HCT116 (cell line): ENCODE measurements at regions not wholly inside any gene's neighbourhood (a gene's known extent, or its start where the extent isn't known, plus 50 kb on each side); places are given as distances from the start of the nearest gene placed in this dataset.

Experiments
- ATAC-seq: fragments of 200-7000 bp; cut with Tn5 transposase; 2 replicates; pipeline ENCODE4 v1.9.1; 2020; ENCODE audit warnings: mild to moderate bottlenecking, moderate library complexity
- BruUV-seq: library from RNA; stranded (reverse); fragments of 400-500 nt; replicated peaks from 2 replicates; lab custom pipeline; 2021; lab: Mats Ljungman, UMichigan
- CTCF ChIA-PET: fragments of 300-600 bp; sonication (Branson Sonifier 250); formaldehyde crosslinking; loops from one replicate; lab custom pipeline; 2021; ENCODE audit warnings: antibody characterized with exemption; lab: Charles Lee
- POLR2A ChIA-PET: fragments of 300-600, 350-600 bp; sonication (Branson Sonifier 250); formaldehyde crosslinking; loops from one replicate; lab custom pipeline; 2021; ENCODE audit warnings: antibody characterized with exemption; lab: Charles Lee
- RAD21 ChIA-PET, 2 experiments: fragments of 300-600 bp; sonication (Branson Sonifier 250); formaldehyde crosslinking; loops; one replicate each; lab custom pipeline; 2023; ENCODE audit warnings: low total read pairs in 2 of 2; ENCODE audit not compliant: uncharacterized antibody in 2 of 2, unreplicated experiment in 2 of 2, low non-redundant PET in 1 of 2; lab: Charles Lee
- DNase-seq: peaks from one replicate; pipeline ENCODE4 v3.0.0-alpha.2; 2010; ENCODE audit warnings: low read depth, low spot score
- H2AFZ ChIP-seq: fragments of 200-600 bp; shearing (Covaris generic), sonication (generic); 2 replicates; pipeline ENCODE4 v1.6.1; 2017; ENCODE audit warnings: low read depth, mixed run types, mixed read lengths, antibody characterized with exemption, low read length; ENCODE audit not compliant: poor library complexity, severe bottlenecking
- H3K27ac ChIP-seq: 2 replicates; pipeline ENCODE4 v1.5.1; 2012; ENCODE audit warnings: low read depth, low read length
- H3K27me3 ChIP-seq: fragments of 200-600 bp; sonication (generic); 2 replicates; pipeline ENCODE4 v1.6.1; 2016; ENCODE audit warnings: mixed run types, low read length, mixed read lengths; ENCODE audit not compliant: insufficient read depth
- H3K36me3 ChIP-seq, 2 experiments: fragments of 200-500 bp in 1 of 2; fragments of 200-600 bp in 1 of 2; sonication (Bioruptor generic) in 1 of 2; sonication (generic) in 1 of 2; 2 replicates each; pipeline versions ENCODE4 v1.5.1 to v1.6.1; 2014 to 2016; ENCODE audit warnings: low read length in 2 of 2, inconsistent platforms in 1 of 2, mixed read lengths in 1 of 2, mixed run types in 1 of 2; ENCODE audit not compliant: insufficient read depth in 2 of 2, control insufficient read depth in 1 of 2
- H3K4me1 ChIP-seq, 2 experiments: fragments of 200-600 bp in 1 of 2; sonication (generic) in 1 of 2; 2 replicates each; pipeline versions ENCODE4 v1.5.1 to v1.6.1; 2012 to 2017; ENCODE audit warnings: low read length in 2 of 2, inconsistent platforms in 1 of 2, mild to moderate bottlenecking in 1 of 2, mixed read lengths in 1 of 2, mixed run types in 1 of 2, moderate library complexity in 1 of 2; ENCODE audit not compliant: insufficient read depth in 2 of 2, control insufficient read depth in 1 of 2
- H3K4me2 ChIP-seq: fragments of 200-600 bp; sonication (generic); 2 replicates; pipeline ENCODE4 v1.6.1; 2017; ENCODE audit warnings: mixed run types, low read length, mixed read lengths
- H3K4me3 ChIP-seq, 2 experiments: fragments of 200-600 bp in 1 of 2; sonication (generic) in 1 of 2; replicated peaks in 1 of 2; 2 replicates each; pipeline ENCODE4 v1.5.1; 2011 to 2016; ENCODE audit warnings: low read length in 2 of 2, control low read depth in 1 of 2, low read depth in 1 of 2, mild to moderate bottlenecking in 1 of 2, mixed read lengths in 1 of 2, mixed run types in 1 of 2
- H3K79me2 ChIP-seq: fragments of 200-600 bp; sonication (generic); 2 replicates; pipeline ENCODE4 v1.6.1; 2017; ENCODE audit warnings: mild to moderate bottlenecking, mixed run types, low read length, moderate library complexity, mixed read lengths; ENCODE audit not compliant: insufficient read depth
- H3K9ac ChIP-seq: fragments of 200-600 bp; sonication (generic); 2 replicates; pipeline ENCODE4 v1.6.1; 2016; ENCODE audit warnings: low read length, mixed read lengths
- H3K9me2 ChIP-seq: fragments of 200-600 bp; sonication (generic), shearing (Covaris generic); 2 replicates; pipeline ENCODE4 v1.6.1; 2017; ENCODE audit warnings: mixed run types, mild to moderate bottlenecking, moderate library complexity; ENCODE audit not compliant: insufficient read depth
- H3K9me3 ChIP-seq, 2 experiments: fragments of 200-500 bp in 1 of 2; fragments of 200-600 bp in 1 of 2; sonication (Bioruptor generic) in 1 of 2; sonication (generic) in 1 of 2; 2 replicates each; pipeline ENCODE4 v1.6.1; 2014 to 2017; ENCODE audit warnings: low read length in 2 of 2, mixed read lengths in 2 of 2, inconsistent platforms in 1 of 2, low read depth in 1 of 2, mild to moderate bottlenecking in 1 of 2, mixed run types in 1 of 2, moderate library complexity in 1 of 2; ENCODE audit not compliant: control insufficient read depth in 1 of 2, insufficient read depth in 1 of 2
- H4K20me1 ChIP-seq: fragments of 200-600 bp; sonication (generic), shearing (Covaris generic); 2 replicates; pipeline ENCODE4 v1.6.1; 2017; ENCODE audit warnings: mixed run types, mild to moderate bottlenecking, moderate library complexity; ENCODE audit not compliant: insufficient read depth
- CBX3 ChIP-seq: IDR thresholded peaks from 2 replicates; pipeline ENCODE4 v1.6.1; 2012; ENCODE audit warnings: low read depth
- CEBPB ChIP-seq: IDR thresholded peaks from 2 replicates; pipeline ENCODE4 v1.6.1; 2012; ENCODE audit warnings: low read depth
- ELF1 ChIP-seq: IDR thresholded peaks from 2 replicates; pipeline ENCODE4 v1.6.1; 2012; ENCODE audit warnings: low read depth, borderline replicate concordance
- FOSL1 ChIP-seq: IDR thresholded peaks from 2 replicates; pipeline ENCODE4 v1.6.1; 2012; ENCODE audit warnings: low read depth
- JUND ChIP-seq: IDR thresholded peaks from 2 replicates; pipeline ENCODE4 v1.6.1; 2012
- RAD21 ChIP-seq: IDR thresholded peaks from 2 replicates; pipeline ENCODE4 v1.6.1; 2012; ENCODE audit warnings: low read depth, mild to moderate bottlenecking
- SIN3A ChIP-seq: IDR thresholded peaks from 2 replicates; pipeline ENCODE4 v1.6.1; 2012; ENCODE audit warnings: low read depth
- SRF ChIP-seq: IDR thresholded peaks from 2 replicates; pipeline ENCODE4 v1.6.1; 2012; ENCODE audit warnings: low read depth
- TCF7L2 ChIP-seq: IDR thresholded peaks from 2 replicates; pipeline ENCODE4 v1.7.0; 2011; ENCODE audit warnings: borderline replicate concordance, inconsistent platforms; ENCODE audit not compliant: insufficient read depth, insufficient read length; ENCODE audit errors: extremely low read depth
- YY1 ChIP-seq: IDR thresholded peaks from 2 replicates; pipeline ENCODE4 v1.6.1; 2011; ENCODE audit warnings: low read length, low read depth, moderate library complexity, mild to moderate bottlenecking; ENCODE audit not compliant: insufficient replicate concordance; ENCODE audit errors: extremely low read depth
- ZNF274 ChIP-seq: fragments of 200-500 bp; sonication (Bioruptor generic); IDR thresholded peaks from 2 replicates; pipeline ENCODE4 v1.6.1; 2014; ENCODE audit warnings: mild to moderate bottlenecking, low read depth, low read length, inconsistent platforms
- intact Hi-C: fragments of 100-400 bp; cut with micrococcal nuclease; formaldehyde crosslinking; loops from 2 replicates; pipeline ENCODE4 v1.10.0; 2022
- TF ChIP-seq, protein P1 (sequence below), 3 experiments: fragments of 200-600 bp in 1 of 3; sonication (generic) in 1 of 3; IDR thresholded peaks in 2 of 3; conservative IDR thresholded peaks in 1 of 3; 2 replicates each; pipeline ENCODE4 v1.5.1; 2012 to 2017; ENCODE audit warnings: low read depth in 2 of 3, low read length in 2 of 3, antibody characterized with exemption in 1 of 3, borderline replicate concordance in 1 of 3, control low read depth in 1 of 3, mild to moderate bottlenecking in 1 of 3, mixed read lengths in 1 of 3, mixed run types in 1 of 3, moderate library complexity in 1 of 3; ENCODE audit not compliant: insufficient read depth in 1 of 3
- TF ChIP-seq, protein P2 (sequence below): IDR thresholded peaks from 2 replicates; pipeline ENCODE4 v1.6.1; 2012; ENCODE audit warnings: low read depth
- TF ChIP-seq, protein P3 (sequence below): IDR thresholded peaks from 2 replicates; pipeline ENCODE4 v1.6.1; 2012

DNA sequence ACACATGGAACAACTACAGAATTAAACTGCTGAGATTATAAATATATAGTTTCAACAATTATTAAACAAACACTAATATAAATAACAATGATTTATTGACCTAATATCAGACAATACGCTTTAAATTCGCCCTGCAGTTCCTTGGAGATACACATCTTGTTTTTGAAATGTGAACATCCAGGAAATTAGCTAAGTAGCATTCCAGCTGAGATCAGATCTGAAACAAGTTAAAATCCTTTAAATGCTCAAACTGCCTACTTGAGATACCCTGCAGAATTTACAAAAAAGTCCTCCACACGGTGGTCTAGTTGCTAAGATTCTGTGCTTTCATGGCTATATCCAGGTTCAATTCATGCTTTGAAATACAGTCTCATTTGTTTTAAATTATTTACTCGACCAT is 101.4 kb upstream of the OLFM3 start:
- 0 out of 4 replicates have a peak, but pooled peaks cover 0 to 2% of the 10 kb centered on the region in 2 experiments for H3K4me1 ChIP-seq
- H3K79me2 ChIP-seq, result no peaks in the 10 kb centered on the region
- H2AFZ ChIP-seq, result no peak overlapping the region
- H3K9me2 ChIP-seq, result no peaks in the 10 kb centered on the region
- ATAC-seq (no peak), DNase-seq (no peak)
- BruUV-seq, result no TSS peak
- no peaks in the 10 kb centered on the region for H4K20me1 ChIP-seq
- H3K4me2 ChIP-seq, result no peak overlapping the region
- RAD21 ChIA-PET, result no interaction called here
- CTCF ChIA-PET, result no interaction called here
- no peak overlapping the region for H3K9ac ChIP-seq
- H3K4me3 ChIP-seq, result no peak overlapping the region
- intact Hi-C loops, result no loop called here
- H3K27me3 ChIP-seq, result no peaks in the 10 kb centered on the region
- no peaks in the 10 kb centered on the region for H3K9me3 ChIP-seq
- TF ChIP-seq CBX3, result no peak
- no peak for TF ChIP-seq SRF
- TF ChIP-seq, protein P1, sequence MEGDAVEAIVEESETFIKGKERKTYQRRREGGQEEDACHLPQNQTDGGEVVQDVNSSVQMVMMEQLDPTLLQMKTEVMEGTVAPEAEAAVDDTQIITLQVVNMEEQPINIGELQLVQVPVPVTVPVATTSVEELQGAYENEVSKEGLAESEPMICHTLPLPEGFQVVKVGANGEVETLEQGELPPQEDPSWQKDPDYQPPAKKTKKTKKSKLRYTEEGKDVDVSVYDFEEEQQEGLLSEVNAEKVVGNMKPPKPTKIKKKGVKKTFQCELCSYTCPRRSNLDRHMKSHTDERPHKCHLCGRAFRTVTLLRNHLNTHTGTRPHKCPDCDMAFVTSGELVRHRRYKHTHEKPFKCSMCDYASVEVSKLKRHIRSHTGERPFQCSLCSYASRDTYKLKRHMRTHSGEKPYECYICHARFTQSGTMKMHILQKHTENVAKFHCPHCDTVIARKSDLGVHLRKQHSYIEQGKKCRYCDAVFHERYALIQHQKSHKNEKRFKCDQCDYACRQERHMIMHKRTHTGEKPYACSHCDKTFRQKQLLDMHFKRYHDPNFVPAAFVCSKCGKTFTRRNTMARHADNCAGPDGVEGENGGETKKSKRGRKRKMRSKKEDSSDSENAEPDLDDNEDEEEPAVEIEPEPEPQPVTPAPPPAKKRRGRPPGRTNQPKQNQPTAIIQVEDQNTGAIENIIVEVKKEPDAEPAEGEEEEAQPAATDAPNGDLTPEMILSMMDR (IDR thresholded peaks at IDR 0.05 in 2 of 3, conservative IDR thresholded peaks at IDR 0.05 in 1 of 3; ENCODE audit: borderline replicate concordance in 1 of 3, insufficient read depth in 1 of 3, low read depth in 2 of 3, low read length in 2 of 3), result no peak
- TF ChIP-seq JUND, result no peak
- no peak for TF ChIP-seq CEBPB
- no peak for TF ChIP-seq ELF1
- no peak for TF ChIP-seq ZNF274
- no peak for TF ChIP-seq RAD21
- TF ChIP-seq, protein P2, sequence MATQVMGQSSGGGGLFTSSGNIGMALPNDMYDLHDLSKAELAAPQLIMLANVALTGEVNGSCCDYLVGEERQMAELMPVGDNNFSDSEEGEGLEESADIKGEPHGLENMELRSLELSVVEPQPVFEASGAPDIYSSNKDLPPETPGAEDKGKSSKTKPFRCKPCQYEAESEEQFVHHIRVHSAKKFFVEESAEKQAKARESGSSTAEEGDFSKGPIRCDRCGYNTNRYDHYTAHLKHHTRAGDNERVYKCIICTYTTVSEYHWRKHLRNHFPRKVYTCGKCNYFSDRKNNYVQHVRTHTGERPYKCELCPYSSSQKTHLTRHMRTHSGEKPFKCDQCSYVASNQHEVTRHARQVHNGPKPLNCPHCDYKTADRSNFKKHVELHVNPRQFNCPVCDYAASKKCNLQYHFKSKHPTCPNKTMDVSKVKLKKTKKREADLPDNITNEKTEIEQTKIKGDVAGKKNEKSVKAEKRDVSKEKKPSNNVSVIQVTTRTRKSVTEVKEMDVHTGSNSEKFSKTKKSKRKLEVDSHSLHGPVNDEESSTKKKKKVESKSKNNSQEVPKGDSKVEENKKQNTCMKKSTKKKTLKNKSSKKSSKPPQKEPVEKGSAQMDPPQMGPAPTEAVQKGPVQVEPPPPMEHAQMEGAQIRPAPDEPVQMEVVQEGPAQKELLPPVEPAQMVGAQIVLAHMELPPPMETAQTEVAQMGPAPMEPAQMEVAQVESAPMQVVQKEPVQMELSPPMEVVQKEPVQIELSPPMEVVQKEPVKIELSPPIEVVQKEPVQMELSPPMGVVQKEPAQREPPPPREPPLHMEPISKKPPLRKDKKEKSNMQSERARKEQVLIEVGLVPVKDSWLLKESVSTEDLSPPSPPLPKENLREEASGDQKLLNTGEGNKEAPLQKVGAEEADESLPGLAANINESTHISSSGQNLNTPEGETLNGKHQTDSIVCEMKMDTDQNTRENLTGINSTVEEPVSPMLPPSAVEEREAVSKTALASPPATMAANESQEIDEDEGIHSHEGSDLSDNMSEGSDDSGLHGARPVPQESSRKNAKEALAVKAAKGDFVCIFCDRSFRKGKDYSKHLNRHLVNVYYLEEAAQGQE, result no peak
- no peak for TF ChIP-seq TCF7L2
- no peak for TF ChIP-seq FOSL1
- TF ChIP-seq, protein P3, sequence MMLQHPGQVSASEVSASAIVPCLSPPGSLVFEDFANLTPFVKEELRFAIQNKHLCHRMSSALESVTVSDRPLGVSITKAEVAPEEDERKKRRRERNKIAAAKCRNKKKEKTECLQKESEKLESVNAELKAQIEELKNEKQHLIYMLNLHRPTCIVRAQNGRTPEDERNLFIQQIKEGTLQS, result no peak
- TF ChIP-seq YY1, result no peak
- TF ChIP-seq SIN3A, result no peak
- TF ChIP-seq, all 23 proteins: peak for 0
- Histone ChIP-seq H3K36me3 (no peaks in the 10 kb centered on the region), H3K27ac (no peak overlapping the region)
- POLR2A ChIA-PET, result no interaction called here
